Activated CD8-positive, alpha-beta memory T cell treated with anti-CD3 and anti-CD28 coated beads, Interleukin-2, amount 50 U/mL, for 1 hour (primary cell): ENCODE measurements at regions not wholly inside any gene's neighbourhood (a gene's known extent, or its start where the extent isn't known, plus 50 kb on each side); places are given as distances from the start of the nearest gene placed in this dataset.

Experiments
- DNase-seq: peaks from one replicate; pipeline ENCODE4 v3.0.0-alpha.2; 2020; ENCODE audit errors: extremely low read depth

- DNase-seq = no peak
These were observed 49.9 kb upstream of the PPP1R3A start for GRCh38 chr7:113968713-113969112.
